HG02938 (cell line): ENCODE measurements at regions not wholly inside any gene's neighbourhood (a gene's known extent, or its start where the extent isn't known, plus 50 kb on each side); places are given as distances from the start of the nearest gene placed in this dataset.
"Not testable (repeated sequence)": the region's sequence is repeated elsewhere in the genome, so short reads cannot be mapped to it uniquely, and the experiment has no call there.

Experiments used
- ATAC-seq: cut with Tn5 transposase; IDR thresholded peaks from one replicate; pipeline ENCODE4 v1.9.1; 2021; ENCODE audit warnings: mild to moderate bottlenecking, moderate library complexity; ENCODE audit not compliant: unreplicated experiment

- not testable (repeated sequence) for ATAC-seq
These were observed 57.3 kb upstream of the HS3ST3A1 start for GRCh38 chr17:13659051-13659450.

- no peak for ATAC-seq
These were observed 64.3 kb upstream of the HS3ST3A1 start for GRCh38 chr17:13665872-13666635.

- no peak for ATAC-seq
These were observed 69.6 kb upstream of the HS3ST3A1 start for GRCh38 chr17:13671341-13671740.

- ATAC-seq = no peak
These were observed 70.0 kb upstream of the HS3ST3A1 start for GRCh38 chr17:13671771-13672170.

- ATAC-seq = no peak
These were observed 76.6 kb upstream of the HS3ST3A1 start for GRCh38 chr17:13678361-13678760.

- ATAC-seq = no peak
These were observed 77.1 kb upstream of the HS3ST3A1 start for GRCh38 chr17:13678841-13679240.

- ATAC-seq = no peak
These were observed 87.0 kb upstream of the HS3ST3A1 start for GRCh38 chr17:13688716-13689115.

GRCh38 chr17:13690806-13691205, 89.1 kb upstream of the HS3ST3A1 start:
- no peak for ATAC-seq

- no peak for ATAC-seq
These were observed 93.2 kb upstream of the HS3ST3A1 start for GRCh38 chr17:13694934-13695333.

GRCh38 chr17:13698832-13699231, 97.1 kb upstream of the HS3ST3A1 start:
- no peak for ATAC-seq

GRCh38 chr17:13699261-13699660, 97.5 kb upstream of the HS3ST3A1 start:
- ATAC-seq = no peak

- no peak for ATAC-seq
These were observed 100.5 kb upstream of the HS3ST3A1 start for GRCh38 chr17:13702266-13702665.

- ATAC-seq = no peak
These were observed 102.6 kb upstream of the HS3ST3A1 start for GRCh38 chr17:13704333-13704732.

GRCh38 chr17:13705221-13705620, 103.5 kb upstream of the HS3ST3A1 start:
- ATAC-seq = no peak

GRCh38 chr17:13721705-13722104, 120.0 kb upstream of the HS3ST3A1 start:
- no peak for ATAC-seq

- ATAC-seq = no peak
These were observed 123.7 kb upstream of the HS3ST3A1 start for GRCh38 chr17:13725288-13725990.

GRCh38 chr17:13727441-13728171, 125.9 kb upstream of the HS3ST3A1 start:
- ATAC-seq = no peak

- no peak for ATAC-seq
These were observed 127.1 kb upstream of the HS3ST3A1 start for GRCh38 chr17:13728781-13729180.

- no peak for ATAC-seq
These were observed 127.9 kb upstream of the HS3ST3A1 start for GRCh38 chr17:13729466-13730134.

- ATAC-seq = no peak
These were observed 133.2 kb upstream of the HS3ST3A1 start for GRCh38 chr17:13734880-13735279.

- no peak for ATAC-seq
These were observed 133.7 kb upstream of the HS3ST3A1 start for GRCh38 chr17:13735444-13735843.
